CD4-positive, alpha-beta T cell (primary cell): ENCODE measurements at regions not wholly inside any gene's neighbourhood (a gene's known extent, or its start where the extent isn't known, plus 50 kb on each side); places are given as distances from the start of the nearest gene placed in this dataset.

Experiments used
- ATAC-seq: fragments of 200-7000 bp; cut with Tn5 transposase; one replicate; pipeline ENCODE4 v1.10.0; 2022; ENCODE audit warnings: mild to moderate bottlenecking; ENCODE audit not compliant: poor library complexity
- CTCF ChIA-PET: fragments of 350-600 bp; sonication (Branson Sonifier 250); formaldehyde crosslinking; loops from one replicate; lab custom pipeline; 2021; ENCODE audit warnings: antibody characterized with exemption, inconsistent platforms; lab: Charles Lee
- POLR2A ChIA-PET: fragments of 350-600 bp; sonication (Branson Sonifier 250); formaldehyde crosslinking; loops from one replicate; lab custom pipeline; 2021; ENCODE audit warnings: antibody characterized with exemption, inconsistent platforms; lab: Charles Lee
- DNase-seq, 14 experiments: peaks; one replicate each; pipeline ENCODE4 v3.0.0-alpha.2; 2013 to 2020; ENCODE audit warnings: mixed read lengths in 2 of 14
- H3K27ac ChIP-seq, 2 donors: one replicate each; pipeline versions ENCODE4 v1.5.1 to v1.7.0; 2013; ENCODE audit warnings: low read length in 2 of 2, low read depth in 1 of 2, mild to moderate bottlenecking in 1 of 2
- H3K27me3 ChIP-seq, 2 experiments: 1 replicate in 1 of 2; 2 replicates in 1 of 2; pipeline versions ENCODE4 v1.6.1 to v1.7.0; 2013; ENCODE audit warnings: low read length in 2 of 2, control low read depth in 1 of 2, mild to moderate bottlenecking in 1 of 2, moderate library complexity in 1 of 2; ENCODE audit not compliant: insufficient read depth in 2 of 2, control insufficient read depth in 1 of 2
- H3K36me3 ChIP-seq: one replicate; pipeline ENCODE4 v1.6.1; 2013; ENCODE audit warnings: low read length, control low read depth; ENCODE audit not compliant: insufficient read depth
- H3K4me1 ChIP-seq: one replicate; pipeline ENCODE4 v1.6.1; 2013; ENCODE audit warnings: low read length, control low read depth; ENCODE audit not compliant: insufficient read depth
- H3K4me3 ChIP-seq: one replicate; pipeline ENCODE4 v1.5.1; 2013; ENCODE audit warnings: mild to moderate bottlenecking, low read length, moderate library complexity
- H3K9me3 ChIP-seq, 2 experiments: 1 replicate in 1 of 2; 2 replicates in 1 of 2; pipeline versions ENCODE4 v1.6.1 to v1.7.0; 2013; ENCODE audit warnings: low read length in 2 of 2, mild to moderate bottlenecking in 2 of 2, control low read depth in 1 of 2, moderate library complexity in 1 of 2; ENCODE audit not compliant: control insufficient read depth in 1 of 2, insufficient read depth in 1 of 2
- H3K27ac Mint-ChIP-seq: one replicate; pipeline ENCODE4 v1.8.0; 2020; ENCODE audit warnings: mixed read lengths
- H3K27me3 Mint-ChIP-seq: one replicate; pipeline ENCODE4 v1.8.0; 2021; ENCODE audit warnings: mixed read lengths
- H3K36me3 Mint-ChIP-seq: one replicate; pipeline ENCODE4 v1.8.0; 2021; ENCODE audit warnings: low read depth, mixed read lengths
- H3K4me1 Mint-ChIP-seq: one replicate; pipeline ENCODE4 v1.8.0; 2021; ENCODE audit warnings: low read depth, mixed read lengths
- H3K4me3 Mint-ChIP-seq: one replicate; pipeline ENCODE4 v1.8.0; 2020; ENCODE audit warnings: mild to moderate bottlenecking, mixed read lengths
- H3K9me3 Mint-ChIP-seq: one replicate; pipeline ENCODE4 v1.8.0; 2020; ENCODE audit warnings: mixed read lengths
- CTCF ChIP-seq: fragments of 200-600 bp; IDR thresholded peaks from one replicate; pipeline ENCODE4 v1.8.0; 2022; ENCODE audit warnings: antibody characterized with exemption, mild to moderate bottlenecking
- intact Hi-C, 2 experiments: fragments of 100-400 bp; cut with DNase I in 1 of 2; cut with micrococcal nuclease in 1 of 2; formaldehyde crosslinking; loops; one replicate each; pipeline versions ENCODE4 v1.15.1 to v1.9.0; 2023 to 2025; cut with DNase I, micrococcal nuclease

DNA sequence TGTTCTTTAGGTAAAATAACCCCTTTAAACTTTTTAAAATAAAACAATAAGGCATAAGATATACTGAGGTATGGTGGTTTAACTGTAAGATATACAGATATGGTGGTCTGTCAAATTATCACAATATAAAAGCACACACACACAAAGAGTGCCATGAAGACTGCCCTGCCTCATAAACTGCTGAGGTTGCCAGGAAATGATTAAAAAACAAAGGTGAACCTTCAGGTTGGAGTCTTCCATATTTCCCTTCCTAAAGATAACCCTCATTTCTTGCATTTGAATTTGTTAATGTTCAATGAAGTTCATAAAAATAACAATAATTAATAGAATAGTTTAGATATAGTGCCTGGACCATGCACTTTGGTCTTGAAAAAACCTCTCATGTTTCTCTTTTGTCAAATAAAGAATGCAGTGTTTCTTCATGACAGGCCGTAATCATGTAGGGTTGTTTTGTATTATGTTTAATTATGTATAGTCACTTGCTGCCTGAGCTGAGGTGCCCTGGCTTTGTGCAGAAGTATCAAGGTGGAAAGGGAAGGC, 123.6 kb upstream of the B3GALT2 start:
- no peaks in the 10 kb centered on the region for H3K9me3 Mint-ChIP-seq
- H3K4me1 ChIP-seq = peaks cover 8% of the 10 kb centered on the region
- H3K27me3 Mint-ChIP-seq = no peaks in the 10 kb centered on the region
- DNase-seq (no peak), ATAC-seq (no peak)
- H3K4me1 Mint-ChIP-seq = peaks cover 20% of the 10 kb centered on the region
- H3K27ac ChIP-seq = no peak overlapping the region
- no peak for TF ChIP-seq CTCF
- H3K4me3 Mint-ChIP-seq = no peak overlapping the region
- H3K36me3 Mint-ChIP-seq = no peaks in the 10 kb centered on the region
- no peaks in the 10 kb centered on the region for H3K9me3 ChIP-seq
- H3K4me3 ChIP-seq = no peak overlapping the region
- POLR2A ChIA-PET = no interaction called here
- no peaks in the 10 kb centered on the region for H3K27me3 ChIP-seq
- intact Hi-C loops = no loop called here
- no peak overlapping the region for H3K27ac Mint-ChIP-seq
- no peaks in the 10 kb centered on the region for H3K36me3 ChIP-seq
- CTCF ChIA-PET = no interaction called here

GRCh38 chr1:193308438-193308837, 122.0 kb upstream of the B3GALT2 start:
- POLR2A ChIA-PET = no interaction called here
- no peaks in the 10 kb centered on the region for H3K36me3 Mint-ChIP-seq
- CTCF ChIA-PET = no interaction called here
- no peaks in the 10 kb centered on the region for H3K36me3 ChIP-seq
- H3K4me1 Mint-ChIP-seq = peaks cover 20% of the 10 kb centered on the region
- H3K4me3 Mint-ChIP-seq = no peak overlapping the region
- H3K27ac ChIP-seq = no peak overlapping the region
- ATAC-seq (no peak), DNase-seq (no peak)
- H3K27me3 ChIP-seq = no peaks in the 10 kb centered on the region
- intact Hi-C loops = no loop called here
- no peak overlapping the region for H3K4me3 ChIP-seq
- no peak overlapping the region for H3K27ac Mint-ChIP-seq
- no peaks in the 10 kb centered on the region for H3K9me3 Mint-ChIP-seq
- H3K4me1 ChIP-seq = peaks cover 8% of the 10 kb centered on the region
- no peaks in the 10 kb centered on the region for H3K27me3 Mint-ChIP-seq
- TF ChIP-seq CTCF = no peak
- H3K9me3 ChIP-seq = no peaks in the 10 kb centered on the region

DNA sequence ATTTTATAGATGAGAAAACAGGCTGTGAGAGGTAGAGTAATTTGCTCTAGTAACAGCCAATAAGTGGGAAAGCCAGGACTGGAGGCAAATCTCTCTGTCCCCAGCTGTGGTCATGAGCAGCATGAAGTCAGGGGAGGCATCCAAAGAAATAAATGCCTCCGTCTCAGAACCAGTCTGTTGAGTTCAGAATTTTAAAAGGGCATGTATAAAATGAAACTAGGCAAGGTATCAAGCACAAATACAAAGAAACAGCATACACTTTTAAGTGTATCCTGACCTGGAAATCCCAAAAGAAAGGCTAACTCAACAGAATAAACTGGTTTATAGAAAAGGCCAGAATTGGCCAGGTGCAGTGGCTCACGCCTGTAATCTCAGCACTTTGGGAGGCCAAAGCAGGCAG, 120.0 kb upstream of the B3GALT2 start:
- TF ChIP-seq CTCF = no peak
- intact Hi-C loops = no loop called here
- POLR2A ChIA-PET = no interaction called here
- Histone ChIP-seq H3K36me3 (no peaks in the 10 kb centered on the region), H3K27me3 (no peaks in the 10 kb centered on the region), H3K9me3 (no peaks in the 10 kb centered on the region), H3K27ac (no peak overlapping the region), H3K4me1 (peaks cover 8% of the 10 kb centered on the region), H3K4me3 (no peak overlapping the region)
- Mint-ChIP-seq H3K36me3 (no peaks in the 10 kb centered on the region), H3K27ac (no peak overlapping the region), H3K4me3 (no peak overlapping the region), H3K27me3 (no peaks in the 10 kb centered on the region), H3K9me3 (no peaks in the 10 kb centered on the region), H3K4me1 (peaks cover 15% of the 10 kb centered on the region)
- CTCF ChIA-PET = no interaction called here
- no peak for DNase-seq
- ATAC-seq = no peak
